HEK293 (cell line): ENCODE measurements at regions not wholly inside any gene's neighbourhood (a gene's known extent, or its start where the extent isn't known, plus 50 kb on each side); places are given as distances from the start of the nearest gene placed in this dataset.
"Not testable (repeated sequence)": the region's sequence is repeated elsewhere in the genome, so short reads cannot be mapped to it uniquely, and the experiment has no call there.

Source experiments
- CTCF ChIA-PET: fragments of 350-600 bp; formaldehyde crosslinking; extraction: SDS; loops from one replicate; lab custom pipeline; 2021; ENCODE audit warnings: antibody characterized with exemption; lab: Yijun Ruan, JAX
- POLR2A ChIA-PET: fragments of 300-600 bp; formaldehyde crosslinking; extraction: SDS; loops from one replicate; lab custom pipeline; 2020; ENCODE audit warnings: antibody characterized with exemption, inconsistent platforms; lab: Yijun Ruan, JAX
- H3K27ac ChIP-seq: fragments of 200-500 bp; sonication (Bioruptor generic); 2 replicates; pipeline ENCODE4 v1.5.1; 2014; ENCODE audit warnings: low read depth, low read length, control low read depth, inconsistent platforms; ENCODE audit errors: extremely low read depth
- H3K36me3 ChIP-seq, 2 experiments: fragments of 200-500 bp in 1 of 2; sonication (Bioruptor generic) in 1 of 2; 1 replicate in 1 of 2; 2 replicates in 1 of 2; pipeline ENCODE4 v1.5.1; 2014 to 2017; ENCODE audit warnings: inconsistent platforms in 2 of 2, low read length in 2 of 2; ENCODE audit not compliant: control insufficient read depth in 2 of 2, insufficient read depth in 1 of 2
- H3K4me1 ChIP-seq: fragments of 200-500 bp; sonication (Bioruptor generic); 2 replicates; pipeline ENCODE4 v1.5.1; 2014; ENCODE audit warnings: mild to moderate bottlenecking, low read length, inconsistent platforms; ENCODE audit not compliant: control insufficient read depth, insufficient read depth
- H3K4me3 ChIP-seq: 2 replicates; pipeline ENCODE4 v1.5.1; 2011; ENCODE audit warnings: low read depth, mild to moderate bottlenecking, control low read depth, low read length, moderate library complexity
- H3K9me3 ChIP-seq: fragments of 200-500 bp; sonication (Bioruptor generic); 2 replicates; pipeline ENCODE4 v1.5.1; 2014; ENCODE audit warnings: low read depth, low read length, inconsistent platforms; ENCODE audit not compliant: control insufficient read depth, insufficient read depth
- GLIS1 ChIP-seq: fragments of 450-650 bp; formaldehyde crosslinking; IDR thresholded peaks from 2 replicates; pipeline ENCODE4 v1.5.1; 2016; ENCODE audit warnings: missing biosample characterization, missing genetic modification characterization
- ZBTB21 ChIP-seq: fragments of 450-650 bp; formaldehyde crosslinking; IDR thresholded peaks from 2 replicates; pipeline ENCODE4 v1.5.1; 2017; ENCODE audit warnings: missing biosample characterization, missing genetic modification characterization
- ZFP69B ChIP-seq: fragments of 450-650 bp; formaldehyde crosslinking; IDR thresholded peaks from 2 replicates; pipeline ENCODE4 v1.5.1; 2016; ENCODE audit warnings: missing biosample characterization, missing genetic modification characterization
- ZNF10 ChIP-seq: fragments of 450-650 bp; formaldehyde crosslinking; IDR thresholded peaks from 2 replicates; pipeline ENCODE4 v1.5.1; 2017; ENCODE audit warnings: missing biosample characterization, missing genetic modification characterization
- ZNF112 ChIP-seq: fragments of 450-650 bp; formaldehyde crosslinking; IDR thresholded peaks from 2 replicates; pipeline ENCODE4 v1.5.0; 2017; ENCODE audit warnings: missing biosample characterization, missing genetic modification characterization
- ZNF157 ChIP-seq: fragments of 450-650 bp; formaldehyde crosslinking; IDR thresholded peaks from 2 replicates; pipeline ENCODE4 v1.5.1; 2016; ENCODE audit warnings: missing biosample characterization, missing genetic modification characterization
- ZNF239 ChIP-seq: fragments of 450-650 bp; formaldehyde crosslinking; IDR thresholded peaks from 2 replicates; pipeline ENCODE4 v1.5.1; 2016; ENCODE audit warnings: missing biosample characterization, missing genetic modification characterization
- ZNF391 ChIP-seq: fragments of 450-650 bp; formaldehyde crosslinking; IDR thresholded peaks from 2 replicates; pipeline ENCODE4 v1.5.1; 2016; ENCODE audit warnings: low read depth, missing biosample characterization, missing genetic modification characterization, borderline replicate concordance
- ZNF521 ChIP-seq: fragments of 450-650 bp; formaldehyde crosslinking; IDR thresholded peaks from 2 replicates; pipeline ENCODE4 v1.5.1; 2017; ENCODE audit warnings: missing biosample characterization, mild to moderate bottlenecking, missing genetic modification characterization
- TF ChIP-seq, protein P1 (sequence below): fragments of 450-650 bp; formaldehyde crosslinking; IDR thresholded peaks from 2 replicates; pipeline ENCODE4 v1.5.1; 2016; ENCODE audit warnings: missing biosample characterization, missing genetic modification characterization
- TF ChIP-seq, protein P2 (sequence below): fragments of 450-650 bp; formaldehyde crosslinking; IDR thresholded peaks from 2 replicates; pipeline ENCODE4 v1.5.1; 2016; ENCODE audit warnings: missing biosample characterization, missing genetic modification characterization, borderline replicate concordance
- TF ChIP-seq, protein P3 (sequence below): fragments of 450-650 bp; formaldehyde crosslinking; IDR thresholded peaks from 2 replicates; pipeline ENCODE4 v1.5.1; 2016; ENCODE audit warnings: missing biosample characterization, missing genetic modification characterization

DNA sequence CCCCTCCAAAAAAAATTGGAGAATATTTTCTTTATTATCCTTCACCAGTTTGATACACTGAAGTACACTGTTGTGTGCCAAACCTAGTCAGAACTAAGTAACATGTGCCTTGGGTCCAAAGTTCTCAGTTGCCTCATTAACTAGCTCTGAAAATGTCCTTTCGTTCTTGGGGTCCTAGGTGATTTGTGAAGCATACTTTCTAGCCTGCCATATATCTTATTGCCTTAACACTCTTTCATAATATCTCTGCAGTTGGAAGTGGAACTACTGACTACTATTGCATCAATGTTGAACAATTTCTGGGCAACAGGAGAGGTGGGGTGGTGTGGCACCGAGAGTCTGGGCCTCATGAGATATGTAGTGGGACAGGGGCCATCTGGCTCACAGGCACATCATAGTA lies 592.9 kb upstream of the FBXO33 start:
- Histone ChIP-seq H3K4me1 (no peaks in the 10 kb centered on the region), H3K27ac (no peak overlapping the region), H3K36me3 (no peaks in the 10 kb centered on the region), H3K9me3 (no peaks in the 10 kb centered on the region), H3K4me3 (no peak overlapping the region)
- ChIA-PET CTCF (no interaction called here), POLR2A (no interaction called here)
- no peak for TF ChIP-seq ZBTB21

DNA sequence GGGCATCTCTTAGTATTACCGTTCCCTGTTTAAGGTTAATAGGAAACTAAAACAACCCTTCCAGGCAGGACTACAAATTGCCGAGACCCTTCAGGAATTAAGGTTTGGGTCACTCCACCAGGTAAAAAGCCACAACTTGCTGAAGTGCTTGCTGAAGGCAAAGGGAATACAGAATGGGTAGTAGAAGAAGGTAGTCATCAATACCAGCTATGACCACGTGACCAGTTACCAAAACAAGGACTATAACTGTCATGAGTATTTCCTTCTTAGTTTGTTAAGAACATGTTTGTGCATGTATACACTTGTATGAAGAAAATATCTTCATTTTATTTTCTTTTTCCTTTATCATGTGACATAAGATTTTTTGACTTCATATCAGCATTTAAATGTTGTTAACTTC lies 578.7 kb upstream of the FBXO33 start:
- Histone ChIP-seq H3K9me3 (no peaks in the 10 kb centered on the region), H3K4me3 (no peak overlapping the region), H3K4me1 (no peaks in the 10 kb centered on the region), H3K27ac (no peak overlapping the region), H3K36me3 (no peaks in the 10 kb centered on the region)
- ChIA-PET POLR2A (no interaction called here), CTCF (no interaction called here)
- TF ChIP-seq ZNF112 (no peak), ZNF239 (tag by site-specific recombination) (no peak), GLIS1 (tag by site-specific recombination) (no peak), ZNF521 (tag by site-specific recombination) (no peak), ZNF10 (no peak), ZFP69B (tag by site-specific recombination) (no peak), ZNF391 (no peak)
- TF ChIP-seq, protein P1, sequence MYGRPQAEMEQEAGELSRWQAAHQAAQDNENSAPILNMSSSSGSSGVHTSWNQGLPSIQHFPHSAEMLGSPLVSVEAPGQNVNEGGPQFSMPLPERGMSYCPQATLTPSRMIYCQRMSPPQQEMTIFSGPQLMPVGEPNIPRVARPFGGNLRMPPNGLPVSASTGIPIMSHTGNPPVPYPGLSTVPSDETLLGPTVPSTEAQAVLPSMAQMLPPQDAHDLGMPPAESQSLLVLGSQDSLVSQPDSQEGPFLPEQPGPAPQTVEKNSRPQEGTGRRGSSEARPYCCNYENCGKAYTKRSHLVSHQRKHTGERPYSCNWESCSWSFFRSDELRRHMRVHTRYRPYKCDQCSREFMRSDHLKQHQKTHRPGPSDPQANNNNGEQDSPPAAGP (tag by site-specific recombination), result no peak
- TF ChIP-seq, protein P2, sequence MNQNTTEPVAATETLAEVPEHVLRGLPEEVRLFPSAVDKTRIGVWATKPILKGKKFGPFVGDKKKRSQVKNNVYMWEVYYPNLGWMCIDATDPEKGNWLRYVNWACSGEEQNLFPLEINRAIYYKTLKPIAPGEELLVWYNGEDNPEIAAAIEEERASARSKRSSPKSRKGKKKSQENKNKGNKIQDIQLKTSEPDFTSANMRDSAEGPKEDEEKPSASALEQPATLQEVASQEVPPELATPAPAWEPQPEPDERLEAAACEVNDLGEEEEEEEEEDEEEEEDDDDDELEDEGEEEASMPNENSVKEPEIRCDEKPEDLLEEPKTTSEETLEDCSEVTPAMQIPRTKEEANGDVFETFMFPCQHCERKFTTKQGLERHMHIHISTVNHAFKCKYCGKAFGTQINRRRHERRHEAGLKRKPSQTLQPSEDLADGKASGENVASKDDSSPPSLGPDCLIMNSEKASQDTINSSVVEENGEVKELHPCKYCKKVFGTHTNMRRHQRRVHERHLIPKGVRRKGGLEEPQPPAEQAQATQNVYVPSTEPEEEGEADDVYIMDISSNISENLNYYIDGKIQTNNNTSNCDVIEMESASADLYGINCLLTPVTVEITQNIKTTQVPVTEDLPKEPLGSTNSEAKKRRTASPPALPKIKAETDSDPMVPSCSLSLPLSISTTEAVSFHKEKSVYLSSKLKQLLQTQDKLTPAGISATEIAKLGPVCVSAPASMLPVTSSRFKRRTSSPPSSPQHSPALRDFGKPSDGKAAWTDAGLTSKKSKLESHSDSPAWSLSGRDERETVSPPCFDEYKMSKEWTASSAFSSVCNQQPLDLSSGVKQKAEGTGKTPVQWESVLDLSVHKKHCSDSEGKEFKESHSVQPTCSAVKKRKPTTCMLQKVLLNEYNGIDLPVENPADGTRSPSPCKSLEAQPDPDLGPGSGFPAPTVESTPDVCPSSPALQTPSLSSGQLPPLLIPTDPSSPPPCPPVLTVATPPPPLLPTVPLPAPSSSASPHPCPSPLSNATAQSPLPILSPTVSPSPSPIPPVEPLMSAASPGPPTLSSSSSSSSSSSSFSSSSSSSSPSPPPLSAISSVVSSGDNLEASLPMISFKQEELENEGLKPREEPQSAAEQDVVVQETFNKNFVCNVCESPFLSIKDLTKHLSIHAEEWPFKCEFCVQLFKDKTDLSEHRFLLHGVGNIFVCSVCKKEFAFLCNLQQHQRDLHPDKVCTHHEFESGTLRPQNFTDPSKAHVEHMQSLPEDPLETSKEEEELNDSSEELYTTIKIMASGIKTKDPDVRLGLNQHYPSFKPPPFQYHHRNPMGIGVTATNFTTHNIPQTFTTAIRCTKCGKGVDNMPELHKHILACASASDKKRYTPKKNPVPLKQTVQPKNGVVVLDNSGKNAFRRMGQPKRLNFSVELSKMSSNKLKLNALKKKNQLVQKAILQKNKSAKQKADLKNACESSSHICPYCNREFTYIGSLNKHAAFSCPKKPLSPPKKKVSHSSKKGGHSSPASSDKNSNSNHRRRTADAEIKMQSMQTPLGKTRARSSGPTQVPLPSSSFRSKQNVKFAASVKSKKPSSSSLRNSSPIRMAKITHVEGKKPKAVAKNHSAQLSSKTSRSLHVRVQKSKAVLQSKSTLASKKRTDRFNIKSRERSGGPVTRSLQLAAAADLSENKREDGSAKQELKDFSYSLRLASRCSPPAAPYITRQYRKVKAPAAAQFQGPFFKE, result no peak
- TF ChIP-seq, protein P3, sequence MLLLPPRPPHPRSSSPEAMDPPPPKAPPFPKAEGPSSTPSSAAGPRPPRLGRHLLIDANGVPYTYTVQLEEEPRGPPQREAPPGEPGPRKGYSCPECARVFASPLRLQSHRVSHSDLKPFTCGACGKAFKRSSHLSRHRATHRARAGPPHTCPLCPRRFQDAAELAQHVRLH (tag by site-specific recombination), result no peak

DNA sequence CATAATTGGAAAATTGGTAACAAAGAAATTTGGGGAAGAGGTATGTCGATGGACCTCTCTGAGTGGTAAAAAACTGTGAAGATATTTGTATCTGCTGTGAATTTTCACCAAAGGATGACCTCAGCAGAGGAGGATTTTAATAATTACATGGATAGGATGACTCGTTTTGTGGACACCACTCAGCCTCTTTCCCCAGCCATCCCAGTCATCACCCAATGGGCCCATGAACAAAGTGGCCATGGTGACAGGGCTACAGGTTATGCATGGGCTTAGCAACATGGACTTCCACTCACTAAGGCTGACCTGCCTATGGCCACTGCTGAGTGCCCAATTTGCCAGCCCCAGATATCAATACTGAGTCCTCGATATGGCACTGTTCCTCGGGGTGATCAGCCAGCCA lies 577.5 kb upstream of the FBXO33 start:
- POLR2A ChIA-PET, result no interaction called here
- Histone ChIP-seq H3K9me3 (no peaks in the 10 kb centered on the region), H3K27ac (no peak overlapping the region), H3K36me3 (no peaks in the 10 kb centered on the region), H3K4me1 (no peaks in the 10 kb centered on the region), H3K4me3 (no peak overlapping the region)
- CTCF ChIA-PET, result no interaction called here
- no peak for TF ChIP-seq ZNF521 (tag by site-specific recombination)

DNA sequence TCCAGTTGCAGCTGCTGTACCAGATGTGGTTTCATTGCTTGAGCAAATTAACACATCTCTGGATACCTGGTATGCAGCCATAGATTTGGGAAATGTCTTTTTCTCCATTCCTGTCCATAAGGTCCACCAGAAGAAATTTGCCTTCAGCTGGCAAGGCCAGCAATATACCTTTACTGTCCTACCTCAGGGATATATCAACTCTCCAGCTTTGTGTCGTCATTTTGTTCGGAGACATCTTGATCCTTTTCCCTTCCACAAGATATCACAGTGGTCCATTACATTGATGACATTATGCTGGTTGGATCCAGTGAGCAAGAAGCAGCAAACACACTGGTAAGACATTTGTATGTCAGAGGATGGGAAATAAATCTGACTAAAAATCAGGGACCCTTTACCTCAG lies 576.1 kb upstream of the FBXO33 start:
- H3K27ac ChIP-seq, H3K9me3 ChIP-seq, H3K36me3 ChIP-seq, H3K4me3 ChIP-seq, H3K4me1 ChIP-seq, POLR2A ChIA-PET, CTCF ChIA-PET: not testable (repeated sequence)
- TF ChIP-seq ZNF157 (tag by site-specific recombination), result peak; percentile 70
